Coronary artery (tissue), 2 donors: ENCODE measurements at regions not wholly inside any gene's neighbourhood (a gene's known extent, or its start where the extent isn't known, plus 50 kb on each side); places are given as distances from the start of the nearest gene placed in this dataset.

Source experiments
- DNase-seq: peaks from one replicate; pipeline ENCODE4 v3.0.0-alpha.2; 2017; ENCODE audit warnings: low spot score
- H3K27ac ChIP-seq, 2 donors: fragments of 200-600 bp; sonication (generic); one replicate each; pipeline ENCODE4 v1.5.1; 2016 to 2019
- H3K4me3 ChIP-seq: fragments of 200-600 bp; sonication (generic); 2 replicates; pipeline ENCODE4 v1.5.1; 2016; ENCODE audit warnings: mild to moderate bottlenecking, moderate library complexity
- CTCF ChIP-seq: fragments of 200-600 bp; sonication (generic); IDR thresholded peaks from one replicate; pipeline ENCODE4 v1.5.1; 2019; ENCODE audit warnings: antibody characterized with exemption

- no peak overlapping the region for H3K4me3 ChIP-seq
- no peak for TF ChIP-seq CTCF
- DNase-seq: no peak
- no peak overlapping the region for H3K27ac ChIP-seq
Measured at GRCh38 chr5:20656262-20656661, 668.3 kb upstream of the CDH18 start.

GRCh38 chr5:20655211-20655610 is 667.2 kb upstream of the CDH18 start:
- TF ChIP-seq CTCF: no peak
- no peak overlapping the region for H3K4me3 ChIP-seq
- no peak overlapping the region for H3K27ac ChIP-seq
- no peak for DNase-seq

- DNase-seq: no peak
- no peak for TF ChIP-seq CTCF
- no peak overlapping the region for H3K4me3 ChIP-seq
Measured at GRCh38 chr5:20654746-20655145, 666.7 kb upstream of the CDH18 start.

GRCh38 chr5:20654033-20654432 is 666.0 kb upstream of the CDH18 start:
- TF ChIP-seq CTCF: no peak
- Histone ChIP-seq H3K4me3 (no peak overlapping the region), H3K27ac (no peak overlapping the region)
- no peak for DNase-seq

More at GRCh38 chr5:20654746-20655145, 666.7 kb upstream of the CDH18 start:
- H3K27ac ChIP-seq: no peak overlapping the region

- no peak overlapping the region for H3K4me3 ChIP-seq
- no peak for DNase-seq
- H3K27ac ChIP-seq: no peak overlapping the region
- no peak for TF ChIP-seq CTCF
Measured at GRCh38 chr5:20649966-20650365, 662.0 kb upstream of the CDH18 start.

- no peak for DNase-seq
- no peak overlapping the region for H3K27ac ChIP-seq
- H3K4me3 ChIP-seq: no peak overlapping the region
- no peak for TF ChIP-seq CTCF
Measured at GRCh38 chr5:20648981-20649380, 661.0 kb upstream of the CDH18 start.

- no peak for TF ChIP-seq CTCF
- no peak overlapping the region for H3K27ac ChIP-seq
- no peak overlapping the region for H3K4me3 ChIP-seq
- DNase-seq: no peak
Measured at GRCh38 chr5:20636686-20637085, 648.7 kb upstream of the CDH18 start.
